NCI-H2227 (cell line): ENCODE measurements at regions not wholly inside any gene's neighbourhood (a gene's known extent, or its start where the extent isn't known, plus 50 kb on each side); places are given as distances from the start of the nearest gene placed in this dataset.
"Not testable (repeated sequence)": the region's sequence is repeated elsewhere in the genome, so short reads cannot be mapped to it uniquely, and the experiment has no call there.

ENCODE experiments used
- DNase-seq: peaks from one replicate; lab custom pipeline; 2025; ENCODE audit not compliant: unreplicated experiment; lab: John Stamatoyannopoulos, UW

DNA sequence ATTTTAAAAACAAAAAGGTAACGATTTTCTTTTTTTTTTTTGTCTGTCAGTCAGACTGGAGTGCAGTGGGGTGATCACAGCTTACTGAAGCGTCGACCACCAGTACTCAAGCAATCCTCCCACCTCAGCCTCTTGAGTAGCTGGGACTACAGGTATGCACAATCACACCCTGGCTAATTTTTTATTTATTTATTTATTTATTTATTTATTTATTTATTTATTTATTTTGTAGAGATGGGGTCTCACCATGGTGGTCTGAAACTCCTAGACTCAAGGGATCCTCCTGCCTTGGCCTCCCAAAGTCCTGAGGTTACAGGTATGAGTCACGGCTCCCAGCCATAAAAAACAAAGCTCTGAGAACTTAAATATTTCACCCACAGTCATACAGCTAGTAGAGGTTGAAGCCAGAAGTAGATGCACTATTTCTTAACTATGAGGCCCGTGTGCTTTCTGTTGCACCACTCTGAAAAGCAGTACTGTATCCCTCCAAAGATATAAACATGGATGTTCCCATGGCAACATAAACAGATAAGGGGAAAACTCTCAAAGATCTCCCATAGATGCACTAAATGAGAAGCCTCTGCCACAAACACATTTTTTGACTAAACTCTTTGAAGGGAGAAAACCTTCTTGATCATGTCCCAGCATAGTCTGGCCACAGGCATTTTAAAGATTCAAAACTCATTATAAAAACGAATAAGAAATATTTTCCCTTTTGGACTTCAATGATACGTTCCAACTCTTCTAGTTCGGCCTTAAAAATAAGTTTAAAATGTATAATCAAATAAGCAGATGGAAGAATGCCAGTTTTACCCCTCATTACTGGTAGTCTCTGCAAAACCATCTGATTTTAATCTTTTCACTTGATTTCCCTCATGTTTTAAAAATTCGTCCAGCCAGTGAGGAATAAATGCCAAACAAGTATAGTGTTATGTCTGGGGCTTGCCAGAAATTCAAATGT, 162.3 kb upstream of the ARHGEF26 start:
- DNase-seq = no peak

DNA sequence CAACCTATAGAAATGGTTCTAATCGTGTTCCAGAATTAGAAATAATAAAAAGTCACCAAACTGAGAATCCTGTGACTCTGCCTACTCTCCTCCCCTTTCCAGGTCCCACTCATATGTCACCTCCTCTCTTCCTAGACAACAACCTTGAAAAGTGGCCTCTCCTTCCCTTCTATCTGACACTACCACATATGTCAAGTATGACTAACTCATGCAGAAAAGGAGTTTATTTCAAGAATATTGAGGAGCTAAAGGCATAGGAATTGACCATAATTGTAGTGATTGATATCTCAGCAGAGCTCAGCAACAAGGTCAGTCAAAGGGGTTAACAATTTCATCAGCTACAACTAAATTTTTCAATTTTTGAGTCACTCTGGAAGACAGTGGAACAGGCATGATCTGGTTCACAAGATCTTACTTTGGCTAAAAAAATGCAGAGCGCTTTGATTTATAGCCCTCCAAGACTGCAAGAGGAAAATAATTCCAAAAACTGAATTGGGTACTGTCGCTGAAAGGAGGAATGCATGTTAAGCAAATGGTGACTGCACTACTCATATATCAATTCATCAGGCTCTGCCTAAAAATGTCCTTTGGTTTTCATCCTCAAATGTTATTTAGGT, 160.6 kb upstream of the ARHGEF26 start:
- no peak for DNase-seq

DNA sequence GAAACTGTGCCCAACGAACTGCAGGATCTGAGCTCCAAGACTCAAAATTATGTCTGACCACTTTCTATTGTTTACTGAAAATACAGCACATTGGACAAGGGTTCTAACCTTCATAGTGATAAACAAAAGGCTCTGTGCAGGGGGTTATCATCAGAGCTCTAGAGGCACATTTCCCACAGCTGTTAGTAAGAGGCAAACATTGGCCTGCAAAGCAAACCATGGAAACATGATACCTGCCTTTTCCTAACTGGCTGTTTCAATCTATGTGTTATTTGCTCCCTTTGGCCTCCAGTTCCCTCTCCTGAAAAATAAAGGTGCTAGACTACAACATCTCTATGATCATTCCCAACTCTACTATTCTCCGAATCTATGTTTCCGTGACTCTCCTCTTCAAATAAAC, 159.7 kb upstream of the ARHGEF26 start:
- no peak for DNase-seq

DNA sequence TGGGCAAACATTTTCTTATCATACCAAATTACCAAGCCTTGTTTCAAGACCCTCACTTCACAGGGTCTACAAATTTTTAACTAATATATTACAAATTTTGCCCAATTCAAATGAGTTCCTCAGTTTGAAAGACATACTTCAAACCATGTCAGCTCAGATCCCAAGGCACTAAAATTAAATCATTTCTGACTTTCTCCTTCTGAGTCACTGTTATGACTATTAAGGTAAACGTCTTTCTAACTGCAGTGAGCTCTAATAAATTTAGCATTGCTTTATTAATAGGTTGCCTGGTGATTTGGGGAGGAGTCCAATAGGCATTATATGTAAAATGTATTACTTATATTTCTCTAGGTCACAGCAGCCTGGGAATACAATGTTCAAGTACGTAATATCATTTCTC, 158.2 kb upstream of the ARHGEF26 start:
- no peak for DNase-seq

DNA sequence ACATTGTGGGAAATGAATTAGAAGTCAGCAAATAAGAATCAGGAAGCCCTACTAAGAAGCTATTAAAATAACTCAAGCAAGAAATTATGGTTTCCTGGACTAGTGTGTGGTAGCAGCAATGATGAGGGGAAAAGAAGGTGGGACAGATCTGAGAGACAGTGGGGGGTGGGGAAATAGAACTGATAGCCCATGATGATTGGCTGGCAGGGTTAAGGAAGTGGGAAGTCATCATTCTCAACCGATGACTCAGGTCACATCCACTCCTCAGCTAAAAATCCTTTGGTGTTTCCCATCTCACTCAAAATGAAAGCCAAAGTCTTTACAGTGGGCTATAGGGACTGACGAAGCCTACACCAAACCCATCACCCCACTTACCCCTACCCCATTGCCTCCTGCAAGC, 153.9 kb upstream of the ARHGEF26 start:
- no peak for DNase-seq

DNA sequence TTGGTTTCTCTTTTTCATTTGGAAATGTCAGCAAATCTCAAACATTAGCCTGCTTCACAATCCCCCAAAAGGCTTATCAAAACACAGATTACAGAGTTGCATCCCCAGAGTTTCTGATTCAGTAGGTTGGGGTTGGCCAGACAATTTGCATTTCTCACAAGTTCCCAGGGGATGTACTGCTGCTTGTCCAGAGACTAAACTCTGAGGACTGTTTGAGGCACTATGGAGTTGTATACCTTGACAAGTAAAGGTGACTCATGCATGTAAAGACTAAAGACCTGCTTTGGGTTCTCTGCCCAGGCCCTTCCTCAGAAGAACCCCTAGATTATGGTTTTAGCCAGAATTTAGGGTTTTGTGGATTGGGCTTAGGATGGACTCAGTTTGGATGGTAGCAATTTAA, 151.1 kb upstream of the ARHGEF26 start:
- DNase-seq = no peak

DNA sequence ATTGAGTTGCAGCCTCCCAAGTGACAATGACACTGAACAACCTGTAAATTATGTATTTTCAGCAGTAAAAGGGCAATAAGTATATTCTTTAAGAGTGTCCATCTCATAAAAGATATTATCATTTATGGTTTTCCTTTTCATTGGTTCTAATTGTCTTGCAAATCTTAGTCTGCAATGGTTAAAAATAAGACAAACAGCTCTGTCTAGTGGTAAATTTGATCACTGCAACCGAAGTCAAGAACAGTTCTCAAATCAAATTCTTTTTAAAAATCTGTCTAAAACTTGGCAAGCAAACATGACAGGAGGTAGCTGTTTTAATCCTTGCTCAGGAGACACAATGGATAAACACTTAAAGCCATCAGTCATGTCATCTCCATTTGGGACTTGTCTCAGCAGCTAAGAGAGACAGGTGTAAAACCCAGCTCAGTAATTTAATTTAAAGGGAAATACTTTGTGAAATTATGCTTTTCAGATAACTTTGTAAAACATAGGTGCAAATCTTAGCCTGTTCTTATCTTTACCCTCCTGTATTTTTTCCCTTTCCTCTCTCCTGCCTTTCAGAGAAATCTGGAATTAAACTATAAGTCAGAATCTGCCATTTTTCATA, 150.3 kb upstream of the ARHGEF26 start:
- peak; percentile 4 for DNase-seq

DNA sequence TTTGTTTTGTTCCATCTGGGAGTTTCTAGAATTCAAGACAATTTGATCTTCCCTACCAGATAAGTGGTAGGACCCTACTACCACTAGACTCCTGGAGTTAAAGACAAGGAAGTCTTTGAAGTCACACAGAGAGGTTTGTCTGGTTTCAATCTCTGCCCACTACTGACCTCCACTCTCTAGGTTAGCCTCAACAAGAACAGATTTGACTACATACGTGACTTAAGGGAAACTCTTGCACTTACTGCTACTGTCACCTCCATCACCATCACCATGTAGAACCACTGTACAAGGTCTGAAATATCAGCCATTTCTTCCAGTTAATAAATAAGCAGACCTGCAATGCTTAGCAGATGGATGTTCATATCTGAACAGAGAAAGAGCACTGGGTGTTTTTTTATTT, 148.3 kb upstream of the ARHGEF26 start:
- DNase-seq = no peak

DNA sequence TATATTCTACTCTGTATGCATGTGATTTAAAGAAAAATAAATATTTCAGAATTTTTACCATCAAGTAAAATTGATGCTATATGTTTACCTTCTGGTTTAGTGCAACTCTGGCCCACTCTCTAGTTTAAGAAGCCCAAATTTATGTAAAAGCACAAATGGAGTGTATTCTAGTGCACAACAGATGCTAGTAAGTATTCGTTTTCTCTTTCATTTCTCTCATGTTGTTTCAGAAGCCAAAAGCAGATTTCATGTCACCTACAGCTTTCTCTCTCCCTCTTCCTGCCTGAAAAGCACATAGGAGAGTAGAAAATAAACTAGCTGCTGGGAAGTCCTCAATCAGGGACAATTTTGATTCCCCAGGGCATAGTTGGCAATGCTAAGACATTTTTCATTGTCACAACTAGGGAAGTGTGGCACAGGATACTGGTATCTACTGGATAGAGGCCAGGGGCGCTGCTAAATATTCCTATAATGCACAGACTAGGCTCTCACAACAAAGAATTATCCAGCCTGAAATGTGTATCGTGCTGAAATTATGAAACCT, 147.4 kb upstream of the ARHGEF26 start:
- DNase-seq = no peak

DNA sequence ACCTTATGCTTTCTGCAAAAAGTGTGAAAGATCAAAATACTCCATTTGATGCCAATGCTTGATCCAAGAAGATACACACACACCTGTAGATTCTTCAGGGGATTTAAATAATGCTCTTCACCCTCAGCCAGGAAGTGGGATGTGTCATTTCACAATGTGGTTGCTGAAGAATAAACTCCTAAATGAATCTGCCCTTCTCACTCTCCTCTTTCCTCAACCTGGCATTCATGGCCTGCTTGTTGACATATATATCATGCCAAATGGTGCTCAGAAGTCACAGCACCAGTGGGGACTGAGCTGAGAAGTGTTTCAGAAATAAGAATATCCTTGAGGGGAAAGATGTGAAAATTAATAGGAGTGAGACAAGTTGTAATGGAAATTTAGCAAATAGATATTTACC, 146.6 kb upstream of the ARHGEF26 start:
- DNase-seq = no peak

DNA sequence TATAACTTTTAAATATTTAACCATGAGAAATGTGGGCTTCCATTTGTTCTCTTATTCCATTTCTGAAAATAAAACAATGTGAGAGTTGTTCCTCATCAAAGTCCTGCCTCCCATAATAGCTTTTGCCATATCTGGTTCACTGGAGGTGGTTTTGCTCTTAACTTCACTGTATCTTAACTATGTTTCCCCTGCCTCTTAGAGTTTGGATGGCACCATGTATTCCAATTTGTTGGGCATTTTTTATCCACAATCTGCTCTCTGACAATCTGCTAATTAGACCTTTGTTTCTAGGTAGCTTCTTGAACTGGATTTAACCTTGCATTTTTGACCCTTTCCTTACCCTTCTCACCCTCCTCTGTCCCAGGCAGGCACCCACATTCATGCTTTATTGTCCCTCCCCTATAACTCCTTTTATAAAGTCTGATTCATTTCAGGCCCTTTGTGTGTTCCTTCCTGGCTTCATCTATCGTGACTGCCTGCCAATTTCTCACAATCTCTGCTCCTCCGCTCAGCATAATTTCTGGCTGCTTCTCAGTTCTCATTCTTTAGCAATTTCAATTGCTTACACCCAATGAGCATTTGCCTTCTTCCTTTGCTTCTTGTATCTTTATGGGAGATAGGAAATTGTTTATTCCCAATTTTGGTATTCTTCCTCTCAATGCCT, 144.2 kb upstream of the ARHGEF26 start:
- peak; percentile 55 for DNase-seq

DNA sequence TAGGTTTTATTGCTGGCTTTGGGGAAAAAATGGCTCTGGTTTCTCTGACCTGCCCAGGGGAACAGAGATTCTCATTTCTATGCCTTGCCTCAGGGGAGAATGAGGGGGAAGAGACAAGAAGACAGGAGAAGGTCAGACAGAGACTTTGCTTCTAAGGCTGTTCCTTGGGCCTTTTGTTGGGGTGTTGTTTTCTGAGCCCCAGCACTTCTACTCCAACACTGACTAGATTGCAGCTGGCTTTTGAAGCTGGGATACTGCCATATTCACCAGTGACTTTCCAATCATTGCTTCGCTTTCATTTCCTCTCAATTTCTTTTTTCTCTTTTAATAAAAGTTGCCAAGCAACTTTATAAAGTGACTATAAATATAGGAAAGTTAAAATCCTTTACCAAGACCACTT, 143.2 kb upstream of the ARHGEF26 start:
- DNase-seq = no peak

DNA sequence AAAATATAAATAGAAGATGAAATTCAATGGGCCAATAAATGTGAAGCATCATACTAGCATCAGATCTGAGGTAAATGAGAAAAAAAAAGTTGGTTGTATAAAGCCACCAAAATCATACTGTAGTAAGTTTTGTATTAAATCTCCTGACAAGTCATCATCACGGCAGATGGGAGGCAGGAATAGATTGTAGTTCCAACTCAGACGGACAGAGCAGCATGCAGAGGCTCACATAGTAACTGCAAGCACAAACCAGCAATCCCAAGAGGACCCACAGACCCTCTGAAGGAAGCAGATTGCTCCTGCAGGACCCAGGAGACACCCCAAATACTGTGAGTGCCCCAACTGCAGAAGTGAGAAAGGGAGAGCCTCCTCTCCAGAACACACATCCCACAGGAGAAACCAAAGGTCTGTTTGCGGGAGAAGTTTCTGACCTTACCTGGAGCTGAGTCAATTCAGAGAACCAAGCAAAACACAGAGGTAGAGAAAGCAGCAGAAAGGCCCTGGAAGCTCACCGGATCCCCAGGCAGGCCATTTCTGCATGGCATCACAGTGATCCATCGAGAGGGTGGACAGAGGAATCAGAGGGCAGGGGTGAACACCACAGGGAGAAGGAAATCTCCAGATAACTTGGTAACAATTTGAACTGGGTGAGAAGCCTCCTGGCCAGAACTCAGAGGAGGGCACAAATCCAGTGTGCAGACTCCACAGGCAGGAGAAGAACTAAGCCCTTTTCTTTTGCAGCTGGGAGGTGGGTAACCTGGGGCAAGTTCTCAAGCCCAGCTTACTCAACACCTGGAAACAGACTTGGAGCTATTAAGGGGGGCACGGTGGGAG, 141.6 kb upstream of the ARHGEF26 start:
- no peak for DNase-seq

DNA sequence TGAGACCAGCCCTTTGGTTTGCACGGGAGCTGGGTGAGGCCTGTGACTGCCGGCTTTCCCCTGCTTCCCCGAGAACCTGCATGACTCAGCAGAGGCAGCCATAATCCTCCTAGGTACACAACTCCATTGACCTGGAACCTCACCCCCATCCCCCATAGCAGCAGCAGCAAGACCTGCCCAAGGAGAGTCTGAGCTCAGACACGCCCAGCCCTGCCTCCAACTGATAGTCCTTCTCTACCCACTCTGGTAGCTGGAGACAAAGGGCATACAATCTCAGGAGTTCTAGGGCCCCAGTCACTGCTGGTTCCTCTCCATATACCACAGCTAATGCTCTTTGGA, 141.0 kb upstream of the ARHGEF26 start:
- DNase-seq = no peak

DNA sequence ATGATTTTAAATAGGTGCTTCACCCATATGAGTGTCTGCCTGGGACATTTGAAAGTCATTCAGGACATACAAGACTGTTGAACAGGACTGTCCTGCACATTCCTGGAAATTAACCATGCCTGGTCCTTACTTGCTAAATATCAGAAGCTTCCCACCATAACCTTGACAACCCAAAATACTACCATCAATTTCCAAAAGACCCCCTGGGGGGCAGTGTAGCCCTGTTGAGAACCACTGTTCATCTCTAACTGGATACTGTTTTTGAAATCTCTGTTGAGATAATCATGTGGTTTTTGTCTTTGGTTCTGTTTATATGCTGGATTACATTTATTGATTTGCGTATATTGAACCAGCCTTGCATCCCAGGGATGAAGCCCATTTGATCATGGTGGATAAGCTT, 123.8 kb upstream of the ARHGEF26 start:
- DNase-seq = not testable (repeated sequence)

DNA sequence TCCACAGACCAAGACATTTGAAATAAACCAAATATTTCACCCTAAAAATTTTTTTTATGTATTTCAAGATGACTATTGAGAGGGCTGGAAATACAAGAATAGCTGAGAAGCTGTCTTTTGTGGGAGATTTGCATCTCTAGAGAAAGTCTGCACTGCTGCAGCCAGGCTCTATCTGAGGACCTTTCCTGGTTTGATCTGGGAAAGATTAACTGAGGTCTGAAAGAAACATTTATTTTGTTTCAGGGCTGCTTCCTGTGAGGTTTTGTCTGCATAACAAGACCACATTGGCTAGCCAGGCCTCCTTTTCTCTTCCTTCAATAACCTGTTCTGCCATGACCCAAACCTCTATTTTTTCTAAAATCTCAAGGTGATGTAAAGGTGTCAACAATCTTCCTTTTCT, 117.5 kb upstream of the ARHGEF26 start:
- no peak for DNase-seq

DNA sequence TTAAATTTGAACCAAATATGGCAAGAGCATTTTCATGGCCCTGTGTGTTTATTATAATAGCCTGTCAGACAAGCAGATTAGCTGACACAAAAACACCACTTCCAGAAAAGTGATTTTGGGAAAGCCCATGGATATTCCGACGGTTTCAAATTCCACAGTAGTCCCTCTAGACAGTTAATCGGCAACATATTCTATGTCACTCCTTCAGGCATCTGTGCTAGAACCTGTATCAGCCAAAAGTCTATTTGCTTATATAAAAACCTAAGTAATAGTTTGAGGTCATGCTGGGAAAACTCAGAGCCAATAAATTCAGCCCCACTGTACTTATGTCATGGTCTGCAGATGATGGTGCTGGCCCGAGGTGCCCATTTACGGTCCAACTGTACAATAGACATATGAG, 110.2 kb upstream of the ARHGEF26 start:
- DNase-seq = no peak

DNA sequence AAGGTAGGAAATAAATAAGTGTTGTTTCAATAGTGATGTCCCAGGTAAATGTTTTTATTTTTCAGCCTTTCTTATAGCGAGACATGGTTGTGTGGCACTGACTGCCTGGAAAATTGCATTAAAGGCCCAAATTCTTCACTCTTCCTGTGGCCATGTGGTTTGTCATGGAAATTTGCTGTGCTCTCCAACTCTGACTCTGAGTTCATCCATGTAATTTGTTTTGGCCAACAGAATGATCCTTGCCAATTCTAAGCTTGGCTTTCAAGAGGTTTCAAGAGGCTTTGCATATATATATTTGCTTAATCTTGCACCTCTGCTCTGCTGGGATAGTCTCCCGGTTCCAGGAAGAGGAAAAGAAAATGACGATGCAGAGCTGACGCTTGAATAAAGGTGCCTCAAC, 107.5 kb upstream of the ARHGEF26 start:
- DNase-seq = no peak

DNA sequence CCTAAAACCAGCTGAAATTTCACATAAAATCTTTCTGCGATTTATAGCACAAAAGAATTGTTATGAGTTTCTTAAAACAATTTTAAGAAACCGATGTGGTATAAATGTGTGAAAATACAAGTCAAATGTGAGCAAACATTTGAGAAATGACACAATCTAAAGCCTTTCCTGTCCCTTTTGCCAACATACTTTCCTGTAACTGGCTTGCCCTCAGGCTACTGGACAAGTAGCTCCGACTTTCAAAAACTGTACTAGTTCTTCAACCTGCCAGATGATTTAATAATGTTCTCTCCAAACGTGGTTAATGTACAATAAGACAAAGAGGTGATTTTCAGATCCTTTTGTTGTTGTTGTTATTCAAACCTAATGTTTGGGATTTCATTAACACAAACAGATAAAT, 105.9 kb upstream of the ARHGEF26 start:
- no peak for DNase-seq

DNA sequence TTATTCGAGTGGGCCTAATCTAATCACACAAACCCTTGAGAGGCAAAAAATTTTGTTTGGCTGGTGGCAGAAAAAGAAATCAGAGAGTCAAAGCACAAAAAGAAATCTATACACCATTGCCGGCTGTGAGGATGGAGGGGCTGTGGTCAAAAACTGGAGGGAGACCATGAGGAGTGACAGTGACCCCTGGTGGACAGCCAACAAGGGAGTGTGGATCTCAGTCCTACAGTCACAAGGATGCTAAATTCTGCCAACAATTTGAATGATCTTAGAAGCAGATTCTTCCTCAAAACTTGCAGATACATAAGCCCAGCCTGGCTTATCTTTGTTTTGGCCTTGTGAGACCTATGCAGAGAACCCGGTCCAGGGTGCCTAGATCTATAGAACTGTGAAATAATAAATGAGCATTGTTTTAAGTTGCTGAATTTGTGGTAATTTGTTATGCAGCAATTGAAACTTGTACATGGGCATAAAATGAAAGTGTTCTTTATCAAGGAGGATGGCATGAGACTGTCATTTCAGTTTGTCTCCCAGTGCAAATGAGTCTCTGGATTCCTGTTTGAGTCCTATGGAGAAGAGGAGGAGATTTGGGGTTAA, 103.0 kb upstream of the ARHGEF26 start:
- peak; percentile 3 for DNase-seq
